Astrocyte (in vitro differentiated cells and primary cell): ENCODE measurements at regions not wholly inside any gene's neighbourhood (a gene's known extent, or its start where the extent isn't known, plus 50 kb on each side); places are given as distances from the start of the nearest gene placed in this dataset.
"Not testable (repeated sequence)": the region's sequence is repeated elsewhere in the genome, so short reads cannot be mapped to it uniquely, and the experiment has no call there.

Experiments
- DNase-seq: peaks from one replicate; pipeline ENCODE4 v3.0.0-alpha.2; 2010; ENCODE audit warnings: low read depth
- FAIRE-seq: peaks from 2 replicates; lab custom pipeline; 2011; peaks lifted over from hg19 to GRCh38; lab: Jason Lieb, UNC
- H2AFZ ChIP-seq: 2 replicates; pipeline ENCODE4 v1.6.0; 2012; ENCODE audit warnings: low read depth, low read length, inconsistent platforms
- H3K27ac ChIP-seq: 2 replicates; pipeline ENCODE4 v1.5.1; 2011; ENCODE audit warnings: low read depth, low read length, inconsistent platforms
- H3K27me3 ChIP-seq: 2 replicates; pipeline ENCODE4 v1.6.0; 2011; ENCODE audit warnings: low read length, inconsistent platforms; ENCODE audit not compliant: insufficient read depth
- H3K36me3 ChIP-seq: 2 replicates; pipeline ENCODE4 v1.5.1; 2011; ENCODE audit warnings: low read length, inconsistent platforms; ENCODE audit not compliant: insufficient read depth
- H3K4me1 ChIP-seq: 2 replicates; pipeline ENCODE4 v1.5.1; 2011; ENCODE audit warnings: low read length, inconsistent platforms; ENCODE audit not compliant: insufficient read depth
- H3K4me2 ChIP-seq: 2 replicates; pipeline ENCODE4 v1.6.0; 2012; ENCODE audit warnings: low read length, inconsistent platforms
- H3K4me3 ChIP-seq: 2 replicates; pipeline ENCODE4 v1.5.1; 2011; ENCODE audit warnings: low read depth, mild to moderate bottlenecking, low read length, inconsistent platforms; ENCODE audit not compliant: insufficient read depth
- H3K79me2 ChIP-seq: 2 replicates; pipeline ENCODE4 v1.6.0; 2012; ENCODE audit warnings: mild to moderate bottlenecking, low read length, inconsistent platforms; ENCODE audit not compliant: insufficient read depth
- H3K9ac ChIP-seq: 2 replicates; pipeline ENCODE4 v1.6.0; 2012; ENCODE audit warnings: mild to moderate bottlenecking, low read length, inconsistent platforms
- H3K9me3 ChIP-seq: 2 replicates; pipeline ENCODE4 v1.5.1; 2012; ENCODE audit warnings: low read depth, mild to moderate bottlenecking, low read length, inconsistent platforms; ENCODE audit not compliant: insufficient read depth
- H4K20me1 ChIP-seq: 2 replicates; pipeline ENCODE4 v1.6.0; 2012; ENCODE audit warnings: low read length, inconsistent platforms; ENCODE audit not compliant: insufficient read depth
- H3K27ac Mint-ChIP-seq: one replicate; pipeline ENCODE4 v1.8.0; 2021; ENCODE audit warnings: mild to moderate bottlenecking, mixed read lengths; ENCODE audit not compliant: unreplicated experiment
- H3K27me3 Mint-ChIP-seq: one replicate; pipeline ENCODE4 v1.8.0; 2021; ENCODE audit warnings: low read depth, mixed read lengths; ENCODE audit not compliant: unreplicated experiment
- H3K36me3 Mint-ChIP-seq: one replicate; pipeline ENCODE4 v1.8.0; 2021; ENCODE audit warnings: low read depth, mixed read lengths; ENCODE audit not compliant: unreplicated experiment
- H3K4me1 Mint-ChIP-seq: one replicate; pipeline ENCODE4 v1.8.0; 2021; ENCODE audit warnings: low read depth, mixed read lengths; ENCODE audit not compliant: unreplicated experiment
- H3K4me3 Mint-ChIP-seq: one replicate; pipeline ENCODE4 v1.8.0; 2021; ENCODE audit warnings: mild to moderate bottlenecking, moderate library complexity, mixed read lengths; ENCODE audit not compliant: unreplicated experiment
- H3K9me3 Mint-ChIP-seq: one replicate; pipeline ENCODE4 v1.8.0; 2021; ENCODE audit warnings: mild to moderate bottlenecking, mixed read lengths; ENCODE audit not compliant: unreplicated experiment
- EZH2 ChIP-seq: IDR thresholded peaks from 2 replicates; pipeline ENCODE4 v1.6.1; 2012; ENCODE audit warnings: mild to moderate bottlenecking, low read length, inconsistent platforms; ENCODE audit not compliant: insufficient read depth
- TF ChIP-seq, protein P1 (sequence below): IDR thresholded peaks from 2 replicates; pipeline ENCODE4 v1.5.1; 2011; ENCODE audit warnings: low read depth, mild to moderate bottlenecking, inconsistent platforms, low read length, moderate library complexity; ENCODE audit not compliant: insufficient read depth

DNA sequence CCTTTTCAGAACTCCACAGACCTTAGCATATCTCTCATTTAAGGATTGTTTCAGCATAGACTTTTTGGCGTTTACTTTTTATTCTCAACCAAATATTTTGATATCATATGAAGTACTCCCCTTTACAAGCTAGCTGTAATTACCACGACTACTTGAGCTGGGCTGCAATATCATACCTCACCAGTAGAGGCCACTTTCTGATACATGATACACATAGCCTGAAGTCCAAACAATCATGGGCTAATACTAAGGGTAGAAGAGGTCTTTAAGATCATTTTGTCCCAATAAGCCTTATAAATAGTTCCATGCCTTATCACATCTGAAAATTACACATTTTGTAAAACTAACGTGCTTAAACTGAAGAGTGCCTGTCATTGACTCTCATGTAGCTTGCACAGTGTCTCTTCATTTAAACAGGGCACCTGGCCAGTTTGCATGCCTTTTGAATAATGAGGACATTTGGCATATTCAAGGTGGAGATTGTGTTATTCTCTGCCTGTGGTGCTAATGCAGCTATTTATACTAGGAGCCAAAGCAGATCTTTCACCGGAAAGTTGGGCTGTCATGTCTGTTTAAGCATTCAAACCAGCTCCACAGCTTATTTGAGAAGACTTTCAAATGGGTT, 403.7 kb upstream of the ZMIZ1 start:
- Histone ChIP-seq H3K9me3 (peaks cover 4% of the 10 kb centered on the region), H3K4me2 (no peak overlapping the region), H3K4me3 (no peak overlapping the region), H3K79me2 (no peaks in the 10 kb centered on the region), H2AFZ (no peak overlapping the region), H3K9ac (no peak overlapping the region), H3K27ac (no peak overlapping the region), H3K27me3 (peaks cover 2% of the 10 kb centered on the region), H4K20me1 (no peaks in the 10 kb centered on the region), H3K4me1 (no peaks in the 10 kb centered on the region), H3K36me3 (no peaks in the 10 kb centered on the region)
- FAIRE-seq (no peak), DNase-seq (peak; percentile 25)
- H3K27ac Mint-ChIP-seq, result no peak overlapping the region
- TF ChIP-seq, protein P1, sequence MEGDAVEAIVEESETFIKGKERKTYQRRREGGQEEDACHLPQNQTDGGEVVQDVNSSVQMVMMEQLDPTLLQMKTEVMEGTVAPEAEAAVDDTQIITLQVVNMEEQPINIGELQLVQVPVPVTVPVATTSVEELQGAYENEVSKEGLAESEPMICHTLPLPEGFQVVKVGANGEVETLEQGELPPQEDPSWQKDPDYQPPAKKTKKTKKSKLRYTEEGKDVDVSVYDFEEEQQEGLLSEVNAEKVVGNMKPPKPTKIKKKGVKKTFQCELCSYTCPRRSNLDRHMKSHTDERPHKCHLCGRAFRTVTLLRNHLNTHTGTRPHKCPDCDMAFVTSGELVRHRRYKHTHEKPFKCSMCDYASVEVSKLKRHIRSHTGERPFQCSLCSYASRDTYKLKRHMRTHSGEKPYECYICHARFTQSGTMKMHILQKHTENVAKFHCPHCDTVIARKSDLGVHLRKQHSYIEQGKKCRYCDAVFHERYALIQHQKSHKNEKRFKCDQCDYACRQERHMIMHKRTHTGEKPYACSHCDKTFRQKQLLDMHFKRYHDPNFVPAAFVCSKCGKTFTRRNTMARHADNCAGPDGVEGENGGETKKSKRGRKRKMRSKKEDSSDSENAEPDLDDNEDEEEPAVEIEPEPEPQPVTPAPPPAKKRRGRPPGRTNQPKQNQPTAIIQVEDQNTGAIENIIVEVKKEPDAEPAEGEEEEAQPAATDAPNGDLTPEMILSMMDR, result peak; percentile 38
- no peak for TF ChIP-seq EZH2
- no peaks in the 10 kb centered on the region for H3K36me3 Mint-ChIP-seq
- H3K4me1 Mint-ChIP-seq, result no peaks in the 10 kb centered on the region
- peaks cover 43% of the 10 kb centered on the region for H3K27me3 Mint-ChIP-seq
- H3K4me3 Mint-ChIP-seq, result no peak overlapping the region
- peaks cover 18% of the 10 kb centered on the region for H3K9me3 Mint-ChIP-seq

DNA sequence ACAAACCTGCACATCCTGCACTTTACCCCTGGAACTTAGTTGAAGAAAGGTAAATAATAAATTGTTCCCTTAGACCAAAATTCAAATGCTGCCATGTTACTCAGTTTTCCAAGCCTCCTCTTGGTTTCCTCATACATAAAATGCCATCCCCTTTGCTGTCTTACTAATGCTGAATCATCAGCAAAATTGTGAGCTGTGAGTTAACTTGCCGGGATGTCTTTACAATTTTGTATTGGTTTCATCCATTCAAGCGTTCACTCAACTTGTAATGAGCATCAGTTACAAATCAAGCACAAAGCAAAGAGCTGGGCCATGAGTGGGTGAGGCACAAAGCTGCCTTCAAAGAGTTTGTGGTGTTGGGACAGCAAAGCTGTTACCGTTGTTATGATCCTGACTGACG, 395.8 kb upstream of the ZMIZ1 start:
- DNase-seq (peak; percentile 69), FAIRE-seq (peak; percentile 68)
- Histone ChIP-seq H3K4me2 (peak overlapping the region; percentile 38), H3K79me2 (no peaks in the 10 kb centered on the region), H3K27ac (no peak overlapping the region), H3K9me3 (no peaks in the 10 kb centered on the region), H2AFZ (peak overlapping the region; percentile 19), H3K4me1 (no peaks in the 10 kb centered on the region), H3K27me3 (peaks cover 2% of the 10 kb centered on the region), H3K4me3 (no peak overlapping the region), H3K9ac (no peak overlapping the region), H3K36me3 (no peaks in the 10 kb centered on the region), H4K20me1 (no peaks in the 10 kb centered on the region)
- Mint-ChIP-seq H3K27ac (no peak overlapping the region), H3K36me3 (no peaks in the 10 kb centered on the region), H3K27me3 (peaks cover 25% of the 10 kb centered on the region), H3K4me3 (no peak overlapping the region), H3K9me3 (peaks cover 11% of the 10 kb centered on the region), H3K4me1 (no peaks in the 10 kb centered on the region)
- TF ChIP-seq, protein P1, result no peak
- no peak for TF ChIP-seq EZH2

DNA sequence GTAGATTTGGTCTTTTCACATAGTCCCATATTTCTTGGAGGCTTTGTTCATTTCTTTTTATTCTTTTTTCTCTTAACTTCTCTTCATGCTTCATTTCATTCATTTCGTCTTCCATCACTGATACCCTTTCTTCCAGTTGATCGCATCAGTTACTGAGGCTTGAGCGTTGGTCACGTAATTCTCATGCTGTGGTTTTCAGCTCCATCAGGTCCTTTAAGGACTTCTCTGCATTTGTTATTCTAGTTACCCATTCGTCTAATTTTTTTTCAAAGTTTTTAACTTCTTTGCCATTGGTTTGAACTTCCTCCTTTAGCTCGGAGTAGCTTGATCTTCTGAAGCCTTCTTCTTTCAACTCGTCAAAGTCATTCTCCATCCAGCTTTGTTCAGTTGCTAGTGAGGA, 387.6 kb upstream of the ZMIZ1 start:
- not testable (repeated sequence) for H3K4me3 Mint-ChIP-seq, H3K36me3 ChIP-seq, H3K9me3 ChIP-seq, H3K27ac Mint-ChIP-seq, H3K27me3 ChIP-seq, H3K36me3 Mint-ChIP-seq, DNase-seq, FAIRE-seq, H3K4me1 ChIP-seq, H3K79me2 ChIP-seq, H3K4me1 Mint-ChIP-seq, H3K9ac ChIP-seq, H3K4me2 ChIP-seq, H3K4me3 ChIP-seq, H3K27ac ChIP-seq, H4K20me1 ChIP-seq, H2AFZ ChIP-seq
- Mint-ChIP-seq H3K9me3 (peaks cover 17% of the 10 kb centered on the region), H3K27me3 (peaks cover 18% of the 10 kb centered on the region)

DNA sequence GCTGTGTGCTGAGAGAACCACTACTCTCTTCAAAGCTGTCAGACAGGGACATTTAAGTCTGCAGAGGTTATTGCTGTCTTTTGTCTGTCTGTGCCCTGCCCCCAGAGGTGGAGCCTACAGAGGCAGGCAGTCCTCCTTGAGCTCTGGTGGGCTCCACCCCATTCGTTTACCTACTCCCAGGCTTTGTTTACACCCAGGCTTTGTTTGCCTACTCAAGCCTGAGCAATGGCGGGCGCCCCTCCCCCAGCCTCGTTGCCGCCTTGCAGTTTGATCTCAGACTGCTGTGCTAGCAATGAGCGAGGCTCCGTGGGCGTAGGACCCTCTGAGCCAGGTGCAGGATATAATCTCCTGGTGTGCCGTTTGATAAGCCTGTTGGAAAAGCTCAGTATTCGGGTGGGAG, 386.8 kb upstream of the ZMIZ1 start:
- not testable (repeated sequence) for H3K9ac ChIP-seq, H3K27ac ChIP-seq, DNase-seq, H3K9me3 ChIP-seq, H3K27ac Mint-ChIP-seq, H3K36me3 ChIP-seq, H3K4me3 Mint-ChIP-seq, H3K4me3 ChIP-seq, H3K4me2 ChIP-seq, H3K27me3 ChIP-seq, H3K4me1 Mint-ChIP-seq, H3K36me3 Mint-ChIP-seq, H2AFZ ChIP-seq, H3K79me2 ChIP-seq, FAIRE-seq, H4K20me1 ChIP-seq, H3K4me1 ChIP-seq
- H3K9me3 Mint-ChIP-seq, result peaks cover 17% of the 10 kb centered on the region
- H3K27me3 Mint-ChIP-seq, result peaks cover 21% of the 10 kb centered on the region
